K562 (cell line): ENCODE measurements at regions not wholly inside any gene's neighbourhood (a gene's known extent, or its start where the extent isn't known, plus 50 kb on each side); places are given as distances from the start of the nearest gene placed in this dataset.

Source experiments
- ATAC-seq: fragments of 200-7000 bp; cut with Tn5 transposase; 3 replicates; pipeline ENCODE4 v1.9.1; 2020; ENCODE audit warnings: moderate library complexity
- BruUV-seq: library from RNA; stranded (reverse); fragments of 400-500 nt; replicated peaks from 2 replicates; lab custom pipeline; 2021; lab: Mats Ljungman, UMichigan
- CTCF ChIA-PET: fragments of 300-600 bp; formaldehyde crosslinking; extraction: SDS; loops from one replicate; lab custom pipeline; 2021; ENCODE audit warnings: low intra/inter-chr PET ratio; lab: Yijun Ruan, JAX
- POLR2A ChIA-PET: fragments of 300-600, 350-650 bp; sonication (Branson Sonifier 250); formaldehyde crosslinking; extraction: SDS; loops from one replicate; lab custom pipeline; 2021; ENCODE audit warnings: antibody characterized with exemption, inconsistent platforms; lab: Yijun Ruan, JAX
- DNase-seq, 4 experiments: peaks; one replicate each; pipeline versions ENCODE4 v3.0.0 to v3.0.0-alpha.2; 2011 to 2018; ENCODE audit warnings: low spot score in 3 of 4, mixed read lengths in 3 of 4; ENCODE audit errors: extremely low read depth in 1 of 4
- FAIRE-seq: peaks from 2 replicates; lab custom pipeline; 2011; peaks lifted over from hg19 to GRCh38; lab: Jason Lieb, UNC
- H2AFZ ChIP-seq: 2 replicates; pipeline ENCODE4 v1.6.0; 2011; ENCODE audit warnings: low read depth, low read length, control low read depth, inconsistent platforms
- H3K27ac ChIP-seq: fragments of 200-600 bp; 3 replicates; pipeline ENCODE4 v1.8.0; 2011; ENCODE audit warnings: low read depth, mild to moderate bottlenecking, control low read depth, inconsistent platforms, low read length, moderate library complexity, mixed read lengths; ENCODE audit errors: extremely low read depth
- H3K27me3 ChIP-seq, 2 experiments: fragments of 300-600 bp in 1 of 2; 2 replicates in 1 of 2; 3 replicates in 1 of 2; pipeline versions ENCODE4 v1.6.0 to v1.8.0; 2011; ENCODE audit warnings: inconsistent platforms in 2 of 2, low read length in 2 of 2, mild to moderate bottlenecking in 1 of 2, mixed read lengths in 1 of 2, moderate library complexity in 1 of 2; ENCODE audit not compliant: control insufficient read depth in 2 of 2, insufficient read depth in 2 of 2
- H3K36me3 ChIP-seq: fragments of 300-600 bp; 3 replicates; pipeline ENCODE4 v1.8.0; 2011; ENCODE audit warnings: mild to moderate bottlenecking, low read length, inconsistent platforms; ENCODE audit not compliant: control insufficient read depth, insufficient read depth
- H3K4me1 ChIP-seq, 2 experiments: fragments of 200-600 bp in 1 of 2; replicated peaks in 1 of 2; 2 replicates in 1 of 2; 3 replicates in 1 of 2; pipeline versions ENCODE4 v1.5.1 to v1.8.0; 2011; ENCODE audit warnings: inconsistent platforms in 2 of 2, low read length in 2 of 2, mild to moderate bottlenecking in 1 of 2, mixed read lengths in 1 of 2, moderate library complexity in 1 of 2; ENCODE audit not compliant: control insufficient read depth in 2 of 2, insufficient read depth in 2 of 2
- H3K4me2 ChIP-seq: 2 replicates; pipeline ENCODE4 v1.6.1; 2011; ENCODE audit warnings: low read length, control low read depth, inconsistent platforms, mixed read lengths; ENCODE audit not compliant: insufficient read depth
- H3K4me3 ChIP-seq: fragments of 200-600 bp; sonication (generic), shearing (Covaris generic); 2 replicates; pipeline ENCODE4 v1.5.1; 2016; ENCODE audit warnings: control low read depth, inconsistent platforms
- H3K79me2 ChIP-seq: fragments of 200-600 bp; 3 replicates; pipeline ENCODE4 v1.8.0; 2011; ENCODE audit warnings: low read length, inconsistent platforms; ENCODE audit not compliant: control insufficient read depth, insufficient read depth
- H3K9ac ChIP-seq, 2 experiments: 2 replicates each; pipeline versions ENCODE4 v1.6.0 to v1.6.1; 2011; ENCODE audit warnings: low read depth in 2 of 2, low read length in 2 of 2, control low read depth in 1 of 2, inconsistent platforms in 1 of 2, mild to moderate bottlenecking in 1 of 2, mixed read lengths in 1 of 2; ENCODE audit not compliant: insufficient read depth in 1 of 2
- H3K9me1 ChIP-seq: one replicate; pipeline ENCODE4 v1.6.0; 2011; ENCODE audit warnings: inconsistent platforms, mild to moderate bottlenecking, low read length, moderate library complexity; ENCODE audit not compliant: control insufficient read depth, insufficient read depth
- H3K9me3 ChIP-seq: replicated peaks from 2 replicates; pipeline ENCODE4 v1.5.1; 2011; ENCODE audit warnings: low read depth, low read length, inconsistent platforms; ENCODE audit not compliant: control insufficient read depth, insufficient read depth
- H4K20me1 ChIP-seq: replicated peaks from 2 replicates; pipeline ENCODE4 v1.6.1; 2011; ENCODE audit warnings: low read length, inconsistent platforms, mixed read lengths; ENCODE audit not compliant: control insufficient read depth, insufficient read depth
- ELK1 ChIP-seq: sonication (generic); formaldehyde crosslinking; IDR thresholded peaks from 2 replicates; pipeline ENCODE4 v1.8.1; 2022; ENCODE audit warnings: missing genetic modification reagents
- FOXO4 ChIP-seq: fragments of 450-650 bp; formaldehyde crosslinking; IDR thresholded peaks from 2 replicates; pipeline ENCODE4 v1.4.0; 2020; ENCODE audit warnings: mild to moderate bottlenecking, moderate library complexity
- IRF2 ChIP-seq: sonication (generic); formaldehyde crosslinking; IDR thresholded peaks from 2 replicates; pipeline ENCODE4 v1.8.1; 2022; ENCODE audit warnings: mild to moderate bottlenecking, missing genetic modification reagents
- KHSRP ChIP-seq: fragments of 450-650 bp; IDR thresholded peaks from 2 replicates; pipeline ENCODE4 v1.6.1; 2017
- MTA2 ChIP-seq: fragments of 450-650 bp; IDR thresholded peaks from 2 replicates; pipeline ENCODE4 v1.6.1; 2016; ENCODE audit warnings: low read depth
- NFIC ChIP-seq: fragments of 450-650 bp; IDR thresholded peaks from 2 replicates; pipeline ENCODE4 v1.6.1; 2017; ENCODE audit warnings: mild to moderate bottlenecking, inconsistent platforms
- USF1 ChIP-seq: sonication (generic); formaldehyde crosslinking; IDR thresholded peaks from 2 replicates; pipeline ENCODE4 v1.9.0; 2022; ENCODE audit warnings: mild to moderate bottlenecking, missing genetic modification reagents
- ZNF197 ChIP-seq: fragments of 200-800 bp; sonication (Bioruptor generic); IDR thresholded peaks from 2 replicates; pipeline ENCODE4 v1.6.1; 2016; ENCODE audit warnings: low read depth, missing genetic modification characterization, missing compliant biosample characterization
- ZNF395 ChIP-seq: fragments of 200-800 bp; sonication (Bioruptor generic); IDR thresholded peaks from 2 replicates; pipeline ENCODE4 v1.6.1; 2017; ENCODE audit warnings: missing genetic modification characterization, missing compliant biosample characterization
- WGBS: fragments of 100-300 bp; shearing (Covaris generic); methylation state at CpG from one replicate; pipeline ENCODE4 v1.1.6; 2016; ENCODE audit warnings: low coverage, mixed read lengths; ENCODE audit not compliant: insufficient coverage; ENCODE audit errors: missing lambda C conversion rate; 5-methylcytosine and 5-hydroxymethylcytosine counted together
- in situ Hi-C: fragments of 300-500 bp; cut with MboI; formaldehyde crosslinking; loops from 4 replicates; pipeline ENCODE4 v1.15.0; 2018; ENCODE audit warnings: inconsistent platforms, mixed read lengths
- intact Hi-C: fragments of 100-400 bp; cut with micrococcal nuclease; formaldehyde crosslinking; loops from 2 replicates; pipeline ENCODE4 v1.14.2; 2022

GRCh38 chr4:165774326-165774725 lies 98.7 kb upstream of the TLL1 start:
- no peak for ATAC-seq

GRCh38 chr4:165779950-165780670 lies 92.9 kb upstream of the TLL1 start:
- ATAC-seq (no peak), FAIRE-seq (no peak), DNase-seq (no peak)
- no peak overlapping the region for H3K4me3 ChIP-seq
- ChIA-PET CTCF (no interaction called here), POLR2A (interaction anchor here (1.1 kb wide), 1 partner anchor 13 kb away, joined by 3 read pairs; no protein-coding TSS in a partner anchor)
- no peaks in the 10 kb centered on the region for H3K27me3 ChIP-seq
- no TSS peak for BruUV-seq
- WGBS = 1% methylated on average over 5 of the region's 5 CpGs
- no peak overlapping the region for H3K9ac ChIP-seq
- H3K9me3 ChIP-seq = no peaks in the 10 kb centered on the region
- in situ Hi-C loops (no loop called here), intact Hi-C loops (no loop called here)
- H3K36me3 ChIP-seq = no peaks in the 10 kb centered on the region
- no peaks in the 10 kb centered on the region for H4K20me1 ChIP-seq
- no peak overlapping the region for H2AFZ ChIP-seq
- no peaks in the 10 kb centered on the region for H3K9me1 ChIP-seq
- H3K79me2 ChIP-seq = no peaks in the 10 kb centered on the region
- no peak overlapping the region for H3K27ac ChIP-seq
- no peaks in the 10 kb centered on the region for H3K4me1 ChIP-seq
- no peak overlapping the region for H3K4me2 ChIP-seq
- TF ChIP-seq USF1 (CRISPR knock-in tag) (no peak), KHSRP (no peak), FOXO4 (CRISPR knock-in tag) (no peak), ZNF197 (CRISPR knock-in tag) (no peak), ZNF395 (CRISPR knock-in tag) (no peak), ELK1 (CRISPR knock-in tag) (no peak), MTA2 (no peak), NFIC (no peak)

More at GRCh38 chr4:165774326-165774725, 98.7 kb upstream of the TLL1 start:
- H3K4me3 ChIP-seq = no peak overlapping the region
- TF ChIP-seq IRF2 (CRISPR knock-in tag) = no peak
- TF ChIP-seq, all 486 proteins: peak for 0
- no peaks in the 10 kb centered on the region for H3K27me3 ChIP-seq
- no peaks in the 10 kb centered on the region for H3K9me3 ChIP-seq
- ChIA-PET CTCF (no interaction called here), POLR2A (no interaction called here)
- 0% methylated on average over 1 of the region's 1 CpG for WGBS
- H3K4me1 ChIP-seq = no peaks in the 10 kb centered on the region
- H3K4me2 ChIP-seq = no peak overlapping the region
- H3K9me1 ChIP-seq = no peaks in the 10 kb centered on the region
- no peaks in the 10 kb centered on the region for H3K79me2 ChIP-seq
- BruUV-seq = no TSS peak
- DNase-seq = no peak
- H3K27ac ChIP-seq = no peak overlapping the region
- FAIRE-seq = no peak
- H2AFZ ChIP-seq = no peak overlapping the region
- no peaks in the 10 kb centered on the region for H3K36me3 ChIP-seq
- in situ Hi-C loops (no loop called here), intact Hi-C loops (no loop called here)
- H4K20me1 ChIP-seq = no peaks in the 10 kb centered on the region
- no peak overlapping the region for H3K9ac ChIP-seq
